Astrocyte of the spinal cord (primary cell): ENCODE measurements at regions not wholly inside any gene's neighbourhood (a gene's known extent, or its start where the extent isn't known, plus 50 kb on each side); places are given as distances from the start of the nearest gene placed in this dataset.

Source experiments
- DNase-seq: peaks from one replicate; pipeline ENCODE4 v3.0.0; 2011; ENCODE audit warnings: low read depth, low spot score
- H3K4me3 ChIP-seq: 2 replicates; pipeline ENCODE4 v1.5.1; 2011; ENCODE audit warnings: low read depth, mild to moderate bottlenecking, low read length, moderate library complexity
- in situ Hi-C: cut with HindIII; loops from 2 replicates; pipeline ENCODE4 v1.10.0; 2017; ENCODE audit warnings: low sequenced_read_pairs
- TF ChIP-seq, protein P1 (sequence below): IDR thresholded peaks from 2 replicates; pipeline ENCODE4 v1.5.1; 2012; ENCODE audit warnings: low read depth, mild to moderate bottlenecking, low read length, inconsistent platforms

DNA sequence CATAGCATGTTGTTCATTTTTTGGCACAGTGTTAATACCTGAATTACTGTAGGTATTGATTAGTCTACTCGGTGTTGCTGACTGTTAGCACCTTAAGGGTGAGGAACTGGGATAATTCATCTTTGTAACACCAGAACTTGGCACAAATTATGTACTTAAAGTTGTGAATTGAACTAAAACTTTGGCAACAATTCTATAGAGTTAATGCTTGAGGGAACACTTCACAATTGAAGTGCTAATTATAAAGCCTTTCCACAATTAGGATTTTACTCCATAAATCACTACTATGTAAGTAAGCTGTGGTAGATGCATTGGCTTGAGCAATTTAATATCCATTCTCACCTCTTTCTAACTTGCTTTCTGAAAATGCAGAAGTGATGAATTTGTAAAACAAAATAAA, 686.7 kb downstream of the PDHA2 start:
- in situ Hi-C loops, result no loop called here
- H3K4me3 ChIP-seq, result no peak overlapping the region
- DNase-seq, result no peak
- TF ChIP-seq, protein P1, sequence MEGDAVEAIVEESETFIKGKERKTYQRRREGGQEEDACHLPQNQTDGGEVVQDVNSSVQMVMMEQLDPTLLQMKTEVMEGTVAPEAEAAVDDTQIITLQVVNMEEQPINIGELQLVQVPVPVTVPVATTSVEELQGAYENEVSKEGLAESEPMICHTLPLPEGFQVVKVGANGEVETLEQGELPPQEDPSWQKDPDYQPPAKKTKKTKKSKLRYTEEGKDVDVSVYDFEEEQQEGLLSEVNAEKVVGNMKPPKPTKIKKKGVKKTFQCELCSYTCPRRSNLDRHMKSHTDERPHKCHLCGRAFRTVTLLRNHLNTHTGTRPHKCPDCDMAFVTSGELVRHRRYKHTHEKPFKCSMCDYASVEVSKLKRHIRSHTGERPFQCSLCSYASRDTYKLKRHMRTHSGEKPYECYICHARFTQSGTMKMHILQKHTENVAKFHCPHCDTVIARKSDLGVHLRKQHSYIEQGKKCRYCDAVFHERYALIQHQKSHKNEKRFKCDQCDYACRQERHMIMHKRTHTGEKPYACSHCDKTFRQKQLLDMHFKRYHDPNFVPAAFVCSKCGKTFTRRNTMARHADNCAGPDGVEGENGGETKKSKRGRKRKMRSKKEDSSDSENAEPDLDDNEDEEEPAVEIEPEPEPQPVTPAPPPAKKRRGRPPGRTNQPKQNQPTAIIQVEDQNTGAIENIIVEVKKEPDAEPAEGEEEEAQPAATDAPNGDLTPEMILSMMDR, result no peak

- TF ChIP-seq, protein P1, result no peak
- in situ Hi-C loops, result no loop called here
- H3K4me3 ChIP-seq, result no peak overlapping the region
- DNase-seq, result no peak
These were observed 691.9 kb downstream of the PDHA2 start for GRCh38 chr4:96531836-96532235.

- TF ChIP-seq, protein P1, result no peak
- in situ Hi-C loops, result no loop called here
- H3K4me3 ChIP-seq, result no peak overlapping the region
- no peak for DNase-seq
These were observed 703.5 kb downstream of the PDHA2 start for GRCh38 chr4:96543346-96543745.

DNA sequence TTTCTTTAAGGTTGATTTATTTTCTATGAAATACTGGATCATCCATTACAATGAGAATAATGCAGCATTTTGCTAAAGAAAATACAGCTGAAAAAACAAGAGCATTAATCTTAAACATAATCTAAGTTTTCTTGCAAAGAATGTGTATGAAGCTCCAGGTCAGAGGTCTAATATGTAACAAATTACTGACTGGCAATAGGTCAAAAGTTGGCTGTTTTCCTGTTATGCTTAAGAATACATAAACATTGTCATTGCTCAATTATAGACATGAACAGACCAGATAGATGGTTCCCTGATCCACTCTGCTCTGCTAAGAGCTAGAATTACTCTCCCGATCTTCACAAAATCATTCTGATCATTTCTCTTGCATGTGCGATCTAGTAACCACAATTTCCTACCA, 718.6 kb downstream of the PDHA2 start:
- in situ Hi-C loops, result no loop called here
- DNase-seq, result peak; percentile 30
- no peak overlapping the region for H3K4me3 ChIP-seq
- TF ChIP-seq, protein P1, result no peak

DNA sequence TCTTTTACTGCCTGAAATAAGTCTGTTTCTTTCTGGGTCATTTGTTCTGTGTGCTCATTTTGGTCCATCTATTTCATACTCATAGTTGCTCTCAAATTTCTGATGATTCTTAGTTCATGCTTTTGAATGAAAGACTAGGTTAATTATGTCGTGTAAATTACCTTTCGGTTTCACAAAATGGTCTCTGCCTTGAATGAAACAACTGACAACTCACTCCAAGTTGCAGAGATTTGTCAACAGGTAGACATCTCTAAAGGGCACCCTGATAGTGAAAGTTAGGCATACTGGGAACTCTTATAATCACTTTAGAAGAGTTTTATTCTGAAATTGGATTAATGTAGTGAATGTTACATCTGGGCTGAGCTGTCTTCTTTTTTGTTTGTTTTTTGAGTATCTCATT, 726.9 kb downstream of the PDHA2 start:
- TF ChIP-seq, protein P1, result no peak
- in situ Hi-C loops, result no loop called here
- H3K4me3 ChIP-seq, result no peak overlapping the region
- DNase-seq, result no peak

- TF ChIP-seq, protein P1, result no peak
- H3K4me3 ChIP-seq, result no peak overlapping the region
- in situ Hi-C loops, result no loop called here
These were observed 745.4 kb downstream of the PDHA2 start for GRCh38 chr4:96585304-96585703.

GRCh38 chr4:96593422-96593821, 753.5 kb downstream of the PDHA2 start:
- H3K4me3 ChIP-seq, result no peak overlapping the region
- in situ Hi-C loops, result no loop called here
- no peak for DNase-seq
- TF ChIP-seq, protein P1, result no peak

More at GRCh38 chr4:96585304-96585703, 745.4 kb downstream of the PDHA2 start:
- no peak for DNase-seq
